Suprapubic skin (tissue), 4 donors: ENCODE measurements at regions not wholly inside any gene's neighbourhood (a gene's known extent, or its start where the extent isn't known, plus 50 kb on each side); places are given as distances from the start of the nearest gene placed in this dataset.

Source experiments
- DNase-seq, 2 donors: peaks; one replicate each; pipeline ENCODE4 v3.0.0-alpha.2; 2019; ENCODE audit warnings: low spot score in 2 of 2
- H3K27ac ChIP-seq: fragments of 200-600 bp; sonication (generic); one replicate; pipeline ENCODE4 v1.5.1; 2019
- H3K27me3 ChIP-seq: fragments of 200-600 bp; sonication (generic); one replicate; pipeline ENCODE4 v1.5.1; 2019
- H3K36me3 ChIP-seq: fragments of 200-600 bp; sonication (generic); one replicate; pipeline ENCODE4 v1.5.1; 2019
- H3K4me1 ChIP-seq: fragments of 200-600 bp; sonication (generic); one replicate; pipeline ENCODE4 v1.5.1; 2019
- H3K4me3 ChIP-seq: fragments of 200-600 bp; sonication (generic); one replicate; pipeline ENCODE4 v1.5.1; 2019; ENCODE audit warnings: mild to moderate bottlenecking
- H3K9me3 ChIP-seq: fragments of 200-600 bp; sonication (generic); one replicate; pipeline ENCODE4 v1.5.1; 2019
- CTCF ChIP-seq, 2 donors: fragments of 200-600 bp in 1 of 2; fragments of 450-650 bp in 1 of 2; sonication (generic) in 1 of 2; IDR thresholded peaks; one replicate each; pipeline ENCODE4 v1.5.1; 2016 to 2019; ENCODE audit warnings: antibody characterized with exemption in 2 of 2, mild to moderate bottlenecking in 1 of 2, moderate library complexity in 1 of 2
- EP300 ChIP-seq: sonication (generic); formaldehyde crosslinking; IDR thresholded peaks from one replicate; pipeline ENCODE4 v1.6.1; 2017; ENCODE audit warnings: antibody characterized with exemption
- POLR2A ChIP-seq, 2 donors: fragments of 450-650 bp; IDR thresholded peaks; one replicate each; pipeline ENCODE4 v1.6.1; 2017; ENCODE audit warnings: antibody characterized with exemption in 2 of 2, mild to moderate bottlenecking in 2 of 2, moderate library complexity in 2 of 2
- POLR2AphosphoS5 ChIP-seq, 3 donors: sonication (generic); formaldehyde crosslinking; IDR thresholded peaks; one replicate each; pipeline ENCODE4 v1.6.1; 2017; ENCODE audit warnings: antibody characterized with exemption in 3 of 3
- WGBS: methylation state at CpG from one replicate; pipeline ENCODE4 v1.1.5; 2018; 5-methylcytosine and 5-hydroxymethylcytosine counted together

GRCh38 chr4:41465146-41465761 is 72.7 kb upstream of the LIMCH1 start:
- H3K36me3 ChIP-seq: no peaks in the 10 kb centered on the region
- H3K4me1 ChIP-seq: no peaks in the 10 kb centered on the region
- H3K27me3 ChIP-seq: no peaks in the 10 kb centered on the region
- WGBS: 71% methylated on average over 5 of the region's 5 CpGs
- no peaks in the 10 kb centered on the region for H3K9me3 ChIP-seq
- TF ChIP-seq POLR2AphosphoS5 (IDR thresholded peaks at IDR 0.05) (no peak), EP300 (no peak), CTCF (IDR thresholded peaks at IDR 0.05) (no peak), POLR2A (IDR thresholded peaks at IDR 0.05) (no peak)
- no peak overlapping the region for H3K27ac ChIP-seq
- DNase-seq: no peak
- no peak overlapping the region for H3K4me3 ChIP-seq

- Histone ChIP-seq H3K4me1 (peaks cover 2% of the 10 kb centered on the region), H3K27me3 (no peaks in the 10 kb centered on the region), H3K36me3 (no peaks in the 10 kb centered on the region), H3K27ac (no peak overlapping the region), H3K4me3 (no peak overlapping the region), H3K9me3 (no peaks in the 10 kb centered on the region)
- TF ChIP-seq CTCF (IDR thresholded peaks at IDR 0.05) (no peak), POLR2AphosphoS5 (IDR thresholded peaks at IDR 0.05) (no peak), POLR2A (IDR thresholded peaks at IDR 0.05) (no peak), EP300 (no peak)
- 70% methylated on average over 2 of the region's 2 CpGs for WGBS
- no peak for DNase-seq
Measured at GRCh38 chr4:41466249-41466648, 71.7 kb upstream of the LIMCH1 start.

GRCh38 chr4:41468122-41468521 is 69.8 kb upstream of the LIMCH1 start:
- Histone ChIP-seq H3K27me3 (no peaks in the 10 kb centered on the region), H3K27ac (no peak overlapping the region), H3K4me1 (peaks cover 16% of the 10 kb centered on the region), H3K9me3 (no peaks in the 10 kb centered on the region), H3K4me3 (no peak overlapping the region), H3K36me3 (no peaks in the 10 kb centered on the region)
- 61% methylated on average over 1 of the region's 1 CpG for WGBS
- no peak for DNase-seq
- TF ChIP-seq POLR2A (IDR thresholded peaks at IDR 0.05): no peak

- Histone ChIP-seq H3K4me3 (no peak overlapping the region), H3K4me1 (peaks cover 16% of the 10 kb centered on the region), H3K36me3 (no peaks in the 10 kb centered on the region), H3K27me3 (no peaks in the 10 kb centered on the region), H3K27ac (no peak overlapping the region), H3K9me3 (no peaks in the 10 kb centered on the region)
- TF ChIP-seq POLR2A (IDR thresholded peaks at IDR 0.05) (no peak), POLR2AphosphoS5 (IDR thresholded peaks at IDR 0.05) (no peak), EP300 (no peak), CTCF (IDR thresholded peaks at IDR 0.05) (no peak)
- no peak for DNase-seq
- 67% methylated on average over 9 of the region's 9 CpGs for WGBS
Measured at GRCh38 chr4:41471126-41472071, 66.6 kb upstream of the LIMCH1 start.

GRCh38 chr4:41472081-41472480 is 65.9 kb upstream of the LIMCH1 start:
- Histone ChIP-seq H3K27ac (no peak overlapping the region), H3K36me3 (no peaks in the 10 kb centered on the region), H3K9me3 (no peaks in the 10 kb centered on the region), H3K4me1 (peaks cover 16% of the 10 kb centered on the region), H3K27me3 (no peaks in the 10 kb centered on the region), H3K4me3 (no peak overlapping the region)
- no peak for TF ChIP-seq CTCF (IDR thresholded peaks at IDR 0.05)
- 42% methylated on average over 5 of the region's 5 CpGs for WGBS
- no peak for DNase-seq
